HL-60 (cell line): ENCODE measurements at regions not wholly inside any gene's neighbourhood (a gene's known extent, or its start where the extent isn't known, plus 50 kb on each side); places are given as distances from the start of the nearest gene placed in this dataset.

ENCODE experiments used
- DNase-seq, 2 experiments: peaks; one replicate each; pipeline ENCODE4 v3.0.0-alpha.2; 2010 to 2020; ENCODE audit warnings: low read depth in 1 of 2, low spot score in 1 of 2
- H3K27ac ChIP-seq: fragments of 250-450 bp; sonication (Bioruptor Pico); replicated peaks from 2 replicates; pipeline ENCODE4 v1.5.1; 2020; ENCODE audit warnings: mild to moderate bottlenecking, moderate library complexity
- H3K27me3 ChIP-seq: fragments of 250-450 bp; sonication (Bioruptor Pico); 2 replicates; pipeline ENCODE4 v1.5.1; 2021; ENCODE audit warnings: mild to moderate bottlenecking, moderate library complexity; ENCODE audit not compliant: insufficient read depth, poor library complexity, severe bottlenecking
- H3K4me3 ChIP-seq: replicated peaks from 2 replicates; pipeline ENCODE4 v1.5.1; 2011; ENCODE audit warnings: mild to moderate bottlenecking, control low read depth, low read length; ENCODE audit not compliant: insufficient read depth
- GABPA ChIP-seq: IDR thresholded peaks from 2 replicates; pipeline ENCODE4 v1.6.1; 2012; ENCODE audit warnings: low read depth
- POLR2AphosphoS5 ChIP-seq: IDR thresholded peaks from 2 replicates; pipeline ENCODE4 v1.6.1; 2012; ENCODE audit warnings: low read depth
- SPI1 ChIP-seq: IDR thresholded peaks from 2 replicates; pipeline ENCODE4 v1.6.1; 2012; ENCODE audit warnings: low read depth, mild to moderate bottlenecking, borderline replicate concordance
- TF ChIP-seq, protein P1 (sequence below): IDR thresholded peaks from one replicate; pipeline ENCODE4 v1.5.1; 2011; ENCODE audit warnings: low read length, control low read depth, inconsistent platforms; ENCODE audit not compliant: insufficient read depth
- TF ChIP-seq, protein P2 (sequence below): IDR thresholded peaks from 2 replicates; pipeline ENCODE4 v1.6.1; 2012; ENCODE audit warnings: low read depth; ENCODE audit not compliant: insufficient replicate concordance

DNA sequence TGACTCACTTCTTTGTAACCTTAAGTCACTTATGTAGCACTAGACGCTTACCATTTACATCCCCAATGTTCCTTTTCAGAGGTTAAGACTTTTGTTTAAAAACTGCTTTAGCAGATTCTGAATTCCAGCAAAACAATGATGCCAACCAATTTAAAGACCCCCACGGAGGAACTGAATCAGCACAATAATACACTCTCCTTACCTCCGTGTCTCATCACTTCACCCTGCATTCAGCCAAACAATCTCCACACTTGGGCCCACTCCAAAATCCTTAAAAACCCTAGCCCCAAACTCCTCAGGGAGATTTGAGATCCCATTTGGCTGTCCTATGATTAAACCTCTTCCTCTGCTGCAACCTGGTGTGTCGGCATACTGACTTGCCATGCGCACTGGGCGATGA is 153.9 kb downstream of the B3GNT2 start:
- H3K27me3 ChIP-seq = no peaks in the 10 kb centered on the region
- no peak for DNase-seq
- H3K27ac ChIP-seq = no peak overlapping the region
- no peak overlapping the region for H3K4me3 ChIP-seq
- TF ChIP-seq SPI1 (no peak), GABPA (no peak), POLR2AphosphoS5 (no peak)
- TF ChIP-seq, protein P1, sequence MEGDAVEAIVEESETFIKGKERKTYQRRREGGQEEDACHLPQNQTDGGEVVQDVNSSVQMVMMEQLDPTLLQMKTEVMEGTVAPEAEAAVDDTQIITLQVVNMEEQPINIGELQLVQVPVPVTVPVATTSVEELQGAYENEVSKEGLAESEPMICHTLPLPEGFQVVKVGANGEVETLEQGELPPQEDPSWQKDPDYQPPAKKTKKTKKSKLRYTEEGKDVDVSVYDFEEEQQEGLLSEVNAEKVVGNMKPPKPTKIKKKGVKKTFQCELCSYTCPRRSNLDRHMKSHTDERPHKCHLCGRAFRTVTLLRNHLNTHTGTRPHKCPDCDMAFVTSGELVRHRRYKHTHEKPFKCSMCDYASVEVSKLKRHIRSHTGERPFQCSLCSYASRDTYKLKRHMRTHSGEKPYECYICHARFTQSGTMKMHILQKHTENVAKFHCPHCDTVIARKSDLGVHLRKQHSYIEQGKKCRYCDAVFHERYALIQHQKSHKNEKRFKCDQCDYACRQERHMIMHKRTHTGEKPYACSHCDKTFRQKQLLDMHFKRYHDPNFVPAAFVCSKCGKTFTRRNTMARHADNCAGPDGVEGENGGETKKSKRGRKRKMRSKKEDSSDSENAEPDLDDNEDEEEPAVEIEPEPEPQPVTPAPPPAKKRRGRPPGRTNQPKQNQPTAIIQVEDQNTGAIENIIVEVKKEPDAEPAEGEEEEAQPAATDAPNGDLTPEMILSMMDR = no peak

DNA sequence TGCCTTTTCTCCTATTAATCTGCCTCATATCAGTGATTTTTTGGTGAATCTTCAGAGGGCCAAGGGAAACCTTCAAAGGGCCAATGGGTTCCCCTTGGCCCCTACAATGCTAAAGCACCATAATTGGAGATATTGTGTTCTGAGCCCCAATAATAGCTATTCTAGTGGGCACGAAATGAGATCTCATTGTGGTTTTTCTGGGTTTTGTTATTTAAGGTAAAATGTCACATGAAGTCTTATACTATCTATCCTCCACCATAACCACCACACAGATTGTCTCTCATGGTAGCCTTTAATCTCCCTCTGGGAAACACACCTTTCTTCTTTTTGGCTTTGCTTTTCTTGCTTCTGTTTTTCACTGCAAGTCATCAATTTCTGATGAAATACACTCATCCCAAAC is 152.8 kb downstream of the B3GNT2 start:
- Histone ChIP-seq H3K27ac (no peak overlapping the region), H3K27me3 (no peaks in the 10 kb centered on the region), H3K4me3 (no peak overlapping the region)
- DNase-seq = no peak
- no peak for TF ChIP-seq SPI1
- TF ChIP-seq, protein P2, sequence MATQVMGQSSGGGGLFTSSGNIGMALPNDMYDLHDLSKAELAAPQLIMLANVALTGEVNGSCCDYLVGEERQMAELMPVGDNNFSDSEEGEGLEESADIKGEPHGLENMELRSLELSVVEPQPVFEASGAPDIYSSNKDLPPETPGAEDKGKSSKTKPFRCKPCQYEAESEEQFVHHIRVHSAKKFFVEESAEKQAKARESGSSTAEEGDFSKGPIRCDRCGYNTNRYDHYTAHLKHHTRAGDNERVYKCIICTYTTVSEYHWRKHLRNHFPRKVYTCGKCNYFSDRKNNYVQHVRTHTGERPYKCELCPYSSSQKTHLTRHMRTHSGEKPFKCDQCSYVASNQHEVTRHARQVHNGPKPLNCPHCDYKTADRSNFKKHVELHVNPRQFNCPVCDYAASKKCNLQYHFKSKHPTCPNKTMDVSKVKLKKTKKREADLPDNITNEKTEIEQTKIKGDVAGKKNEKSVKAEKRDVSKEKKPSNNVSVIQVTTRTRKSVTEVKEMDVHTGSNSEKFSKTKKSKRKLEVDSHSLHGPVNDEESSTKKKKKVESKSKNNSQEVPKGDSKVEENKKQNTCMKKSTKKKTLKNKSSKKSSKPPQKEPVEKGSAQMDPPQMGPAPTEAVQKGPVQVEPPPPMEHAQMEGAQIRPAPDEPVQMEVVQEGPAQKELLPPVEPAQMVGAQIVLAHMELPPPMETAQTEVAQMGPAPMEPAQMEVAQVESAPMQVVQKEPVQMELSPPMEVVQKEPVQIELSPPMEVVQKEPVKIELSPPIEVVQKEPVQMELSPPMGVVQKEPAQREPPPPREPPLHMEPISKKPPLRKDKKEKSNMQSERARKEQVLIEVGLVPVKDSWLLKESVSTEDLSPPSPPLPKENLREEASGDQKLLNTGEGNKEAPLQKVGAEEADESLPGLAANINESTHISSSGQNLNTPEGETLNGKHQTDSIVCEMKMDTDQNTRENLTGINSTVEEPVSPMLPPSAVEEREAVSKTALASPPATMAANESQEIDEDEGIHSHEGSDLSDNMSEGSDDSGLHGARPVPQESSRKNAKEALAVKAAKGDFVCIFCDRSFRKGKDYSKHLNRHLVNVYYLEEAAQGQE = no peak
- TF ChIP-seq GABPA = no peak
- TF ChIP-seq POLR2AphosphoS5 = no peak
- TF ChIP-seq, protein P1 = no peak

DNA sequence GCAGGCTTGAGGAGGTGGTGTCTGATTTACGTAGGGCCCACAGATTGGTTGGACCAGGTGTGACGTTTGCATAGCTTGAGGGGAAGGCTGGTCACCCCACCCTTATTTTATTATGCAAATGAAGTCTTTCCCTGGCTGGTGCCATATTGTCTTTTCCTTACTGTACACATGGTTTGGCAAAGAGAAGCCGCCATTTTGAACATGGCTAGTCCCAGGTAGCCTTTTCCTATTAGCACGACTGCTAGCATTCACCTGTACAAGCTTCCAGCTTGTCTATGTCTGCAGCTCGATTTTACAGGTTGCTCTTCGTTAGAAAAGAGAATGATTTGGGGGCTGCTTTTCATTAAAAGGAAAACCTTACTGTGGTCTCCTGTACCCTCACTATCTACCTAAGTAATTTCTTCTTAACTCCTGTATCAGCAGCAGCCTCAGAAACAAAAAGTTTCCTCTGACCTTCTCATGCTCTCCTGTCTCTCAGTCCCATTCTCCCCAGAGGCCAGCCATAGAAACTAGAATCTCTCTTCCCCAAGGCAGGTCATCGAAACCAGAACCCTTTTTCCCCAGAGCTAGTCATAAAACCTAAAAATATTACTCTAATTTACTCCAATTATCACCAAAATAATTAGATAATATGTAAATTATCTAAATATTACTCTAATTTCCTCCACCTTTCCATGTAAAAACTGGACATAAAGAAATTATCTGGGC is 151.8 kb downstream of the B3GNT2 start:
- Histone ChIP-seq H3K27ac (no peak overlapping the region), H3K27me3 (no peaks in the 10 kb centered on the region), H3K4me3 (no peak overlapping the region)
- TF ChIP-seq, protein P2 = no peak
- no peak for TF ChIP-seq POLR2AphosphoS5
- TF ChIP-seq, protein P1 = no peak
- TF ChIP-seq SPI1 = no peak
- no peak for TF ChIP-seq GABPA
- no peak for DNase-seq

DNA sequence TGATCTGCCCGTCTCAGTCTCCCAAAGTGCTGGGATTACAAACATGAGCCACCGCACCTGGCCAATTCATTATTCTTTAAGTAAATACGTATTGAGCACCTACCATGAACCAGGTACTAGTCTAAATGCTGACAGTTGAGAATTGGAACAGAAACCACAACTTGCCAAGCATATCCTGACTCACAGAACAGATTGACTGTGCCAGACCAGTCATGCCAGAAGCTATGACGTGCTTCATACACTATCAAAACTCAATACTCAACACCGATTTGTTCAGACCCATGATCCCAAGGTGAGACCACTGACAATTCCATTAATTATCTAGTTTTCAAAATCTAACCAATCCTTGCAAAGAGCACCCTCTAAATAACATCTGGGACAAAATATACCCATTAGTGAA is 148.6 kb downstream of the B3GNT2 start:
- no peak for TF ChIP-seq POLR2AphosphoS5
- no peak for TF ChIP-seq GABPA
- Histone ChIP-seq H3K4me3 (no peak overlapping the region), H3K27me3 (no peaks in the 10 kb centered on the region), H3K27ac (no peak overlapping the region)
- no peak for DNase-seq
